H9 (cell line): ENCODE measurements at regions not wholly inside any gene's neighbourhood (a gene's known extent, or its start where the extent isn't known, plus 50 kb on each side); places are given as distances from the start of the nearest gene placed in this dataset.

ENCODE experiments used
- DNase-seq: peaks from one replicate; pipeline ENCODE4 v3.0.0-alpha.2; 2017
- H2AFZ ChIP-seq: one replicate; pipeline ENCODE4 v1.6.1; 2013; ENCODE audit warnings: mild to moderate bottlenecking, low read length, control low read depth, moderate library complexity
- H2AK5ac ChIP-seq: 2 replicates; pipeline ENCODE4 v1.6.1; 2013; ENCODE audit warnings: low read length, control low read depth, mixed read lengths; ENCODE audit not compliant: insufficient read length
- H2BK120ac ChIP-seq: one replicate; pipeline ENCODE4 v1.6.1; 2013; ENCODE audit warnings: low read depth, mild to moderate bottlenecking, low read length, control low read depth, inconsistent platforms; ENCODE audit not compliant: poor library complexity, severe bottlenecking
- H2BK12ac ChIP-seq: 2 replicates; pipeline ENCODE4 v1.6.1; 2013; ENCODE audit warnings: low read length, control low read depth, mixed read lengths, low read depth; ENCODE audit not compliant: insufficient read length
- H2BK15ac ChIP-seq: 2 replicates; pipeline ENCODE4 v1.6.1; 2013; ENCODE audit warnings: low read depth, low read length, control low read depth
- H2BK20ac ChIP-seq: one replicate; pipeline ENCODE4 v1.6.1; 2013; ENCODE audit warnings: low read depth, mild to moderate bottlenecking, low read length, control low read depth, inconsistent platforms; ENCODE audit not compliant: poor library complexity, severe bottlenecking
- H2BK5ac ChIP-seq: 2 replicates; pipeline ENCODE4 v1.6.1; 2013; ENCODE audit warnings: low read length, control low read depth, mixed read lengths; ENCODE audit not compliant: insufficient read length
- H3K14ac ChIP-seq: 2 replicates; pipeline ENCODE4 v1.6.1; 2013; ENCODE audit warnings: low read length, control low read depth; ENCODE audit not compliant: insufficient read depth
- H3K18ac ChIP-seq: 2 replicates; pipeline ENCODE4 v1.6.1; 2013; ENCODE audit warnings: low read depth, mild to moderate bottlenecking, mixed read lengths, low read length, control low read depth; ENCODE audit not compliant: insufficient read length
- H3K23ac ChIP-seq: 2 replicates; pipeline ENCODE4 v1.6.1; 2013; ENCODE audit warnings: low read length, control low read depth, mixed read lengths, low read depth; ENCODE audit not compliant: insufficient read length
- H3K23me2 ChIP-seq: 2 replicates; pipeline ENCODE4 v1.6.1; 2013; ENCODE audit warnings: low read depth, mild to moderate bottlenecking, mixed read lengths, low read length, control low read depth; ENCODE audit not compliant: insufficient read length, poor library complexity, severe bottlenecking
- H3K27ac ChIP-seq: 2 replicates; pipeline ENCODE4 v1.5.1; 2013; ENCODE audit warnings: low read length, control low read depth, mixed read lengths, low read depth; ENCODE audit not compliant: insufficient read length
- H3K27me3 ChIP-seq: 2 replicates; pipeline ENCODE4 v1.6.1; 2013; ENCODE audit warnings: low read length, control low read depth, inconsistent platforms; ENCODE audit not compliant: insufficient read depth
- H3K4ac ChIP-seq: 2 replicates; pipeline ENCODE4 v1.6.1; 2013; ENCODE audit warnings: low read depth, mild to moderate bottlenecking, control low read depth, inconsistent platforms, low read length, moderate library complexity
- H3K4me1 ChIP-seq: 2 replicates; pipeline ENCODE4 v1.6.1; 2013; ENCODE audit warnings: low read length, control low read depth, inconsistent platforms; ENCODE audit not compliant: insufficient read depth
- H3K4me2 ChIP-seq: 2 replicates; pipeline ENCODE4 v1.6.1; 2013; ENCODE audit warnings: low read length, control low read depth, mixed read lengths; ENCODE audit not compliant: insufficient read length, insufficient read depth
- H3K56ac ChIP-seq: 2 replicates; pipeline ENCODE4 v1.6.1; 2013; ENCODE audit warnings: low read depth, mild to moderate bottlenecking, mixed read lengths, low read length, control low read depth; ENCODE audit not compliant: insufficient read length
- H3K79me1 ChIP-seq: 2 replicates; pipeline ENCODE4 v1.6.1; 2013; ENCODE audit warnings: low read depth, mild to moderate bottlenecking, moderate library complexity, low read length, control low read depth, inconsistent platforms; ENCODE audit not compliant: insufficient read depth, poor library complexity, severe bottlenecking
- H3K79me2 ChIP-seq: 2 replicates; pipeline ENCODE4 v1.6.1; 2013; ENCODE audit warnings: low read length, control low read depth, inconsistent platforms; ENCODE audit not compliant: insufficient read depth
- H3K9ac ChIP-seq: 2 replicates; pipeline ENCODE4 v1.6.1; 2013; ENCODE audit warnings: low read length, control low read depth, mixed read lengths; ENCODE audit not compliant: insufficient read length; ENCODE audit errors: extremely low read depth
- H3K9me3 ChIP-seq: one replicate; pipeline ENCODE4 v1.6.1; 2013; ENCODE audit warnings: low read depth, low read length, inconsistent platforms; ENCODE audit not compliant: control insufficient read depth
- H3T11ph ChIP-seq: one replicate; pipeline ENCODE4 v1.6.1; 2013; ENCODE audit warnings: mild to moderate bottlenecking, low read length, control low read depth, inconsistent platforms
- H4K20me1 ChIP-seq: one replicate; pipeline ENCODE4 v1.6.1; 2013; ENCODE audit not compliant: control insufficient read depth, insufficient read length, insufficient read depth
- H4K5ac ChIP-seq: 2 replicates; pipeline ENCODE4 v1.6.1; 2013; ENCODE audit warnings: low read depth, mild to moderate bottlenecking, mixed read lengths, low read length, control low read depth; ENCODE audit not compliant: insufficient read length
- H4K8ac ChIP-seq: replicated peaks from 2 replicates; pipeline ENCODE4 v1.6.1; 2013; ENCODE audit warnings: low read length, control low read depth, mixed read lengths, low read depth; ENCODE audit not compliant: insufficient read length
- H4K91ac ChIP-seq: 2 replicates; pipeline ENCODE4 v1.6.1; 2013; ENCODE audit warnings: low read depth, mild to moderate bottlenecking, moderate library complexity, mixed read lengths, low read length, control low read depth; ENCODE audit not compliant: insufficient read length
- H3K27ac Mint-ChIP-seq, 3 experiments: 2 replicates in 2 of 3; 3 replicates in 1 of 3; pipeline ENCODE4 v1.8.0; 2020 to 2021; ENCODE audit warnings: mixed read lengths in 3 of 3, mild to moderate bottlenecking in 1 of 3, moderate library complexity in 1 of 3
- H3K27me3 Mint-ChIP-seq: 2 replicates; pipeline ENCODE4 v1.8.0; 2021; ENCODE audit warnings: low read depth, mild to moderate bottlenecking, moderate library complexity, mixed read lengths
- H3K36me3 Mint-ChIP-seq, 3 experiments: 2 replicates in 2 of 3; 3 replicates in 1 of 3; pipeline ENCODE4 v1.8.0; 2020 to 2021; ENCODE audit warnings: low read depth in 3 of 3, mixed read lengths in 3 of 3; ENCODE audit not compliant: insufficient read depth in 1 of 3
- H3K4me1 Mint-ChIP-seq, 2 experiments: 2 replicates each; pipeline ENCODE4 v1.8.0; 2020; ENCODE audit warnings: mixed read lengths in 2 of 2
- H3K4me3 Mint-ChIP-seq, 2 experiments: 2 replicates in 1 of 2; 3 replicates in 1 of 2; pipeline ENCODE4 v1.8.0; 2020 to 2021; ENCODE audit warnings: mild to moderate bottlenecking in 2 of 2, mixed read lengths in 2 of 2, moderate library complexity in 1 of 2
- H3K9me3 Mint-ChIP-seq, 2 experiments: 2 replicates in 1 of 2; 3 replicates in 1 of 2; pipeline ENCODE4 v1.8.0; 2020; ENCODE audit warnings: mild to moderate bottlenecking in 2 of 2, mixed read lengths in 2 of 2, moderate library complexity in 1 of 2
- CTCF ChIP-seq: fragments of 200-600 bp; sonication (generic); conservative IDR thresholded peaks from 3 replicates; pipeline ENCODE4 v1.8.0; 2021; ENCODE audit warnings: antibody characterized with exemption, mild to moderate bottlenecking
- WGBS: extraction: QIAGEN DNeasy Blood & Tissue Kit; methylation state at CpG from one replicate; pipeline ENCODE4 v1.1.7; 2013; ENCODE audit warnings: missing lambda C conversion rate, low lambda C conversion rate, mixed read lengths; ENCODE audit not compliant: insufficient read length; ENCODE audit errors: extremely low coverage; 5-methylcytosine and 5-hydroxymethylcytosine counted together

GRCh38 chr10:56487746-56488145 is 126.7 kb upstream of the ZWINT start:
- Histone ChIP-seq H4K20me1 (no peaks in the 10 kb centered on the region), H3K56ac (no peak overlapping the region), H3K4me1 (no peaks in the 10 kb centered on the region), H2BK15ac (no peak overlapping the region), H3K4ac (no peak overlapping the region), H3K9ac (no peak overlapping the region), H4K8ac (no peak overlapping the region), H3K79me2 (no peaks in the 10 kb centered on the region), H3K27ac (no peak overlapping the region), H3K4me2 (no peak overlapping the region), H3K14ac (no peak overlapping the region), H3K9me3 (no peaks in the 10 kb centered on the region), H2BK20ac (no peak overlapping the region), H2AK5ac (no peak overlapping the region), H4K91ac (no peak overlapping the region), H4K5ac (no peak overlapping the region), H3T11ph (no peak overlapping the region), H2BK12ac (no peak overlapping the region), H2BK120ac (no peak overlapping the region), H2BK5ac (no peak overlapping the region), H3K27me3 (no peaks in the 10 kb centered on the region), H3K79me1 (no peaks in the 10 kb centered on the region), H3K23ac (no peak overlapping the region), H2AFZ (no peak overlapping the region), H3K18ac (no peak overlapping the region), H3K23me2 (no peaks in the 10 kb centered on the region)
- WGBS: no CpG with 5 or more reads among the region's 3 CpGs
- Mint-ChIP-seq H3K27ac (no peak overlapping the region), H3K27me3 (no peaks in the 10 kb centered on the region), H3K9me3 (no peaks in the 10 kb centered on the region), H3K4me3 (no peak overlapping the region), H3K4me1 (no peaks in the 10 kb centered on the region), H3K36me3 (no peaks in the 10 kb centered on the region)
- no peak for DNase-seq
- no peak for TF ChIP-seq CTCF
